A673 (cell line): ENCODE measurements at regions not wholly inside any gene's neighbourhood (a gene's known extent, or its start where the extent isn't known, plus 50 kb on each side); places are given as distances from the start of the nearest gene placed in this dataset.

Experiments
- BruUV-seq: library from RNA; stranded (reverse); fragments of 400-500 nt; replicated peaks from 2 replicates; lab custom pipeline; 2021; lab: Mats Ljungman, UMichigan
- CTCF ChIA-PET: fragments of 300-600 bp; sonication (Branson Sonifier 250); formaldehyde crosslinking; loops from one replicate; lab custom pipeline; 2022; ENCODE audit warnings: antibody characterized with exemption; lab: Charles Lee
- POLR2A ChIA-PET: fragments of 300-600 bp; sonication (Branson Sonifier 250); formaldehyde crosslinking; loops from one replicate; lab custom pipeline; 2022; ENCODE audit warnings: antibody characterized with exemption; ENCODE audit not compliant: low non-redundant PET; lab: Charles Lee
- DNase-seq: peaks from one replicate; pipeline ENCODE4 v3.0.0-alpha.2; 2015; ENCODE audit warnings: low spot score
- H3K27ac ChIP-seq: fragments of 200-600 bp; sonication (generic); 2 replicates; pipeline ENCODE4 v1.5.1; 2016; ENCODE audit warnings: mixed run types, low read depth, mild to moderate bottlenecking, mixed read lengths, antibody characterized with exemption, low read length; ENCODE audit not compliant: poor library complexity, severe bottlenecking
- H3K27me3 ChIP-seq: fragments of 200-600 bp; sonication (generic); replicated peaks from 2 replicates; pipeline ENCODE4 v1.6.1; 2017; ENCODE audit warnings: mixed run types, low read depth, mild to moderate bottlenecking, mixed read lengths, antibody characterized with exemption, low read length; ENCODE audit not compliant: insufficient read depth, poor library complexity
- H3K36me3 ChIP-seq: fragments of 200-600 bp; sonication (generic); 2 replicates; pipeline ENCODE4 v1.6.1; 2016; ENCODE audit warnings: mixed run types, mild to moderate bottlenecking, mixed read lengths, antibody characterized with exemption, low read length; ENCODE audit not compliant: insufficient read depth, poor library complexity, severe bottlenecking
- H3K4me1 ChIP-seq: fragments of 200-600 bp; sonication (generic); 2 replicates; pipeline ENCODE4 v1.6.1; 2017; ENCODE audit warnings: mixed run types, mild to moderate bottlenecking, mixed read lengths, antibody characterized with exemption, low read length; ENCODE audit not compliant: insufficient read depth, poor library complexity, severe bottlenecking
- H3K4me3 ChIP-seq: fragments of 200-600 bp; sonication (generic); 2 replicates; pipeline ENCODE4 v1.5.1; 2016; ENCODE audit warnings: low read depth, mixed run types, mild to moderate bottlenecking, mixed read lengths, low read length; ENCODE audit not compliant: poor library complexity, severe bottlenecking
- H3K9me3 ChIP-seq: fragments of 200-600 bp; sonication (generic); 2 replicates; pipeline ENCODE4 v1.6.1; 2016; ENCODE audit warnings: mixed run types, low read depth, mild to moderate bottlenecking, mixed read lengths, antibody characterized with exemption, low read length; ENCODE audit not compliant: poor library complexity, severe bottlenecking
- EZH2 ChIP-seq: fragments of 200-600 bp; sonication (generic); IDR thresholded peaks from 2 replicates; pipeline ENCODE4 v1.6.1; 2017; ENCODE audit warnings: borderline replicate concordance, low read depth, mild to moderate bottlenecking, mixed read lengths, antibody characterized with exemption, low read length; ENCODE audit not compliant: poor library complexity, severe bottlenecking
- intact Hi-C: fragments of 100-400 bp; cut with micrococcal nuclease; formaldehyde crosslinking; loops from one replicate; pipeline ENCODE4 v1.10.0; 2022; ENCODE audit not compliant: unreplicated experiment
- TF ChIP-seq, protein P1 (sequence below): fragments of 300-800, 200-600 bp; sonication (generic); conservative IDR thresholded peaks from 2 replicates; pipeline ENCODE4 v1.5.1; 2017; ENCODE audit warnings: low read depth, mild to moderate bottlenecking, antibody characterized with exemption, low read length, moderate library complexity, mixed read lengths

DNA sequence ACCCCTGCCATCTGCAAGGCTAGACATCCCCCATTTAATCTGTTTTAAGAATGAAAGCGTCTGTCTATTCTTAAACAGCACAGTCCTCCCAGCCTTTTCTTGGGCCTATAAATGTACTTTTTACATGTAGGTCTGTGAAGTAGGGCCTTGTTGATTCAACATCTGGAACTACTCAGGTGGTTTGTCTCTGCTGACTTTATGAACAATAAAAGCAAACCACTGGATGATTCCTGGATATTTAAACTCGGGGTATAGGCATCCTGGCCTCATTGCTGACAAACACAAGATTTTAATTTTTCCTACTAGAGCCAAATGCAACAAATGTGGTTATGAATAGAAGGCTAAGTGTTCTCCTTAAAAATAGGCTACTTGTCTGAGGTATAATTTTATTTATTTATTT, 198.3 kb downstream of the WDR11 start:
- H3K4me3 ChIP-seq = no peak overlapping the region
- no peak overlapping the region for H3K27ac ChIP-seq
- CTCF ChIA-PET = no interaction called here
- no peaks in the 10 kb centered on the region for H3K9me3 ChIP-seq
- POLR2A ChIA-PET = no interaction called here
- no peaks in the 10 kb centered on the region for H3K4me1 ChIP-seq
- no peak for DNase-seq
- no peaks in the 10 kb centered on the region for H3K27me3 ChIP-seq
- H3K36me3 ChIP-seq = no peaks in the 10 kb centered on the region
- no TSS peak for BruUV-seq
- no peak for TF ChIP-seq EZH2
- TF ChIP-seq, protein P1, sequence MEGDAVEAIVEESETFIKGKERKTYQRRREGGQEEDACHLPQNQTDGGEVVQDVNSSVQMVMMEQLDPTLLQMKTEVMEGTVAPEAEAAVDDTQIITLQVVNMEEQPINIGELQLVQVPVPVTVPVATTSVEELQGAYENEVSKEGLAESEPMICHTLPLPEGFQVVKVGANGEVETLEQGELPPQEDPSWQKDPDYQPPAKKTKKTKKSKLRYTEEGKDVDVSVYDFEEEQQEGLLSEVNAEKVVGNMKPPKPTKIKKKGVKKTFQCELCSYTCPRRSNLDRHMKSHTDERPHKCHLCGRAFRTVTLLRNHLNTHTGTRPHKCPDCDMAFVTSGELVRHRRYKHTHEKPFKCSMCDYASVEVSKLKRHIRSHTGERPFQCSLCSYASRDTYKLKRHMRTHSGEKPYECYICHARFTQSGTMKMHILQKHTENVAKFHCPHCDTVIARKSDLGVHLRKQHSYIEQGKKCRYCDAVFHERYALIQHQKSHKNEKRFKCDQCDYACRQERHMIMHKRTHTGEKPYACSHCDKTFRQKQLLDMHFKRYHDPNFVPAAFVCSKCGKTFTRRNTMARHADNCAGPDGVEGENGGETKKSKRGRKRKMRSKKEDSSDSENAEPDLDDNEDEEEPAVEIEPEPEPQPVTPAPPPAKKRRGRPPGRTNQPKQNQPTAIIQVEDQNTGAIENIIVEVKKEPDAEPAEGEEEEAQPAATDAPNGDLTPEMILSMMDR = no peak
- intact Hi-C loops = no loop called here

DNA sequence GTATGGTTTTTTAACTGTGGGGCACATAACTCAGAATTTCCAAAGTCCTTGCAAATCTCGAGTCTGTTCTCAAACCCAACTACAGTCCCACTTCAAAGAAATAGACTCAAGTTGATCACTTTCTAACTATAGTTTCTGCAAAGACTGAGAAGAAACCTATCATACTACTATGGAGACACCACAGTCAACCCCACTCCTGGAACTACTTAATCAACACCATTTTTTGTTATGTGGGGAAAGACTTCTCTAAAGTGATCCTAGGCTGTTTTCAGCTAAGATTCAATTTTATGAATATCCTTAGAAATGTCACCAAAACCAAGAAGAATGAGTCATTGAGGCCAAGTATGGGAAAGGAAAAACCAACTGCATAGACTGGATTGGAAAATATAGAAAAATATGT, 198.8 kb downstream of the WDR11 start:
- POLR2A ChIA-PET = no interaction called here
- Histone ChIP-seq H3K4me1 (no peaks in the 10 kb centered on the region), H3K27me3 (no peaks in the 10 kb centered on the region), H3K27ac (no peak overlapping the region), H3K36me3 (no peaks in the 10 kb centered on the region), H3K4me3 (no peak overlapping the region), H3K9me3 (no peaks in the 10 kb centered on the region)
- TF ChIP-seq, protein P1 = no peak
- TF ChIP-seq EZH2 = no peak
- no peak for DNase-seq
- intact Hi-C loops = no loop called here
- CTCF ChIA-PET = no interaction called here
- no TSS peak for BruUV-seq

DNA sequence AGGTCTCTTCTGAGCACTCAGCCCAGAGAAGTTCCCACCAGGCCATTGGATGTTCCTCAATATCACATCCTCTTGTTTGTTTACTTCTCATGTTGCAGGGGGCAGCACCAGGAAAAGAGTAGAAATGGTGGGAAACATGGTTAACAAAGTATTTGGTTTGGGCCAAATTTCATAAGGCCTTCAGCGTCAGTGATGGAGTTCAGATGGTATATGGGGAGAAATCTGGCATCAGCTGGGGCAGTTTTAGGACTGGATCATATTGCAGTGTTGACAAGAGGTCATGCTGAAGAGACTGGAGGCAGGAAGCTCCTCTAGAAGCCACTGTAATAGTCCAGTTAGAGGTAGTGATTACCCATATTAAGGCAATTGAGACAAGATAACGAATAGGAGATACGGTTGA, 200.0 kb downstream of the WDR11 start:
- no peaks in the 10 kb centered on the region for H3K36me3 ChIP-seq
- intact Hi-C loops = no loop called here
- POLR2A ChIA-PET = no interaction called here
- no TSS peak for BruUV-seq
- no peaks in the 10 kb centered on the region for H3K27me3 ChIP-seq
- no peak for TF ChIP-seq EZH2
- TF ChIP-seq, protein P1 = no peak
- H3K4me1 ChIP-seq = no peaks in the 10 kb centered on the region
- DNase-seq = no peak
- CTCF ChIA-PET = no interaction called here
- H3K27ac ChIP-seq = no peak overlapping the region
- no peak overlapping the region for H3K4me3 ChIP-seq
- H3K9me3 ChIP-seq = no peaks in the 10 kb centered on the region
